Lower leg skin (tissue), 3 donors: ENCODE measurements at regions not wholly inside any gene's neighbourhood (a gene's known extent, or its start where the extent isn't known, plus 50 kb on each side); places are given as distances from the start of the nearest gene placed in this dataset.

Experiments
- POLR2A ChIP-seq, 2 donors: fragments of 450-650 bp; IDR thresholded peaks; one replicate each; pipeline ENCODE4 v1.6.1; 2016 to 2017; ENCODE audit warnings: antibody characterized with exemption in 2 of 2, mild to moderate bottlenecking in 1 of 2, moderate library complexity in 1 of 2
- TF ChIP-seq, protein P1 (sequence below), 3 donors: fragments of 450-650 bp; IDR thresholded peaks; one replicate each; pipeline ENCODE4 v1.5.1; 2016; ENCODE audit warnings: antibody characterized with exemption in 3 of 3, mild to moderate bottlenecking in 3 of 3, moderate library complexity in 2 of 3

DNA sequence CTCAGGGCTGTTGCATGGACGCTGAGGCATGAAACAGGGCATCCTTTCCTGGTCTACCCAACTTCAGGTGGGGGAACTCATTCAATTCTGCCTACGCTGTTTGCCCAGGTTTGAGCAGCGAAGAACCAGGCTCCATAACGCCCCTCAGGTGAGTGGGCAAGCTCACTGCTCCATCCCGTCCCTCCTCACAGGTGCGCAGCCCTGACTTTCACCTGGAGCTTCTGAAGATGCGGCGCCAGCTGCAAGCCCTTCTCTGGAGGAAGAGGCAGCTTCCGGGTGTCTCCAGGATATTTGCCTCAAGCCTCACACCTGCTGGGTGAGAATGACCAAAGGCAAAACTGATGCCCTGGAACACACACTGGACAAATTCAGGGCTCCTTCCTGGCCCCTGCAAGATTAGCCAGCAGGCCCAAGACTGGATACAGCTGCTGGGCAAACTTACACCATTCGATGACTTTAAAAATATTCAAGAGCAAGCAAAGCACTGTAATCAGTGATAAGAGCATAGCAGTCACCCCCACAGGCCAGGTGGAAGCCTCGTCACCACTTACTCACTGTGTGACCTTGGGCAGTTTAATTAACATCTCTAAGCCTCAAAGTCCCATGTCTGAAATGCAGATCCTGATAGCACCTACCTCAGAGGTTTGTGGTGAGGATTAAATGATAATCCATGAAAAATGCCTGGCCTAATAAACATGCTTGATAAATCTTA, 97.7 kb downstream of the GYPC start:
- TF ChIP-seq, protein P1, sequence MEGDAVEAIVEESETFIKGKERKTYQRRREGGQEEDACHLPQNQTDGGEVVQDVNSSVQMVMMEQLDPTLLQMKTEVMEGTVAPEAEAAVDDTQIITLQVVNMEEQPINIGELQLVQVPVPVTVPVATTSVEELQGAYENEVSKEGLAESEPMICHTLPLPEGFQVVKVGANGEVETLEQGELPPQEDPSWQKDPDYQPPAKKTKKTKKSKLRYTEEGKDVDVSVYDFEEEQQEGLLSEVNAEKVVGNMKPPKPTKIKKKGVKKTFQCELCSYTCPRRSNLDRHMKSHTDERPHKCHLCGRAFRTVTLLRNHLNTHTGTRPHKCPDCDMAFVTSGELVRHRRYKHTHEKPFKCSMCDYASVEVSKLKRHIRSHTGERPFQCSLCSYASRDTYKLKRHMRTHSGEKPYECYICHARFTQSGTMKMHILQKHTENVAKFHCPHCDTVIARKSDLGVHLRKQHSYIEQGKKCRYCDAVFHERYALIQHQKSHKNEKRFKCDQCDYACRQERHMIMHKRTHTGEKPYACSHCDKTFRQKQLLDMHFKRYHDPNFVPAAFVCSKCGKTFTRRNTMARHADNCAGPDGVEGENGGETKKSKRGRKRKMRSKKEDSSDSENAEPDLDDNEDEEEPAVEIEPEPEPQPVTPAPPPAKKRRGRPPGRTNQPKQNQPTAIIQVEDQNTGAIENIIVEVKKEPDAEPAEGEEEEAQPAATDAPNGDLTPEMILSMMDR (IDR thresholded peaks at IDR 0.05), result no peak
- no peak for TF ChIP-seq POLR2A (IDR thresholded peaks at IDR 0.05)
